ENCODE measurements at regions not wholly inside any gene's neighbourhood (a gene's known extent, or its start where the extent isn't known, plus 50 kb on each side); places are given as distances from the start of the nearest gene placed in this dataset.
"Not testable (repeated sequence)": the region's sequence is repeated elsewhere in the genome, so short reads cannot be mapped to it uniquely, and the experiment has no call there.

DNA sequence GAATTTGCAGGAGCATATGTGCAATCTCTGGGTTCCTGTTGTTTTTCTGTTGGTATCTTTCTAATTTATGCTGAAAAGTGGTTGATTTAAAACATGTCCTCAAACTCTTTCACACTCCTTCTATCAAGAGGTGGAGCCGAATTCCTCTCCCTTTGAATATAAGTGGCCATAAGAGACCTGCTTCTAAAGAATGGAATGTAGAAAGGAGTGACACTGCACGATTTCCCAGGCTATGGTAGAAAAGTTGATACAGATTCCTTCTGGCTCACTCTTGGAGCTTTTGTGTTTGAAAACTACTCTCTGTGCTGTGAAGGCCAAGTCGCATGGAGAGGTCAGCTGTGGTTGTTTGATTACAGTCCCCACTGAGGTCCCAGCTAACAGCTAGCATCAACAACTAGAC is 613.2 kb downstream of the ETNK1 start:
- DNase-seq (ENCODE audit: low read depth): no peak

DNA sequence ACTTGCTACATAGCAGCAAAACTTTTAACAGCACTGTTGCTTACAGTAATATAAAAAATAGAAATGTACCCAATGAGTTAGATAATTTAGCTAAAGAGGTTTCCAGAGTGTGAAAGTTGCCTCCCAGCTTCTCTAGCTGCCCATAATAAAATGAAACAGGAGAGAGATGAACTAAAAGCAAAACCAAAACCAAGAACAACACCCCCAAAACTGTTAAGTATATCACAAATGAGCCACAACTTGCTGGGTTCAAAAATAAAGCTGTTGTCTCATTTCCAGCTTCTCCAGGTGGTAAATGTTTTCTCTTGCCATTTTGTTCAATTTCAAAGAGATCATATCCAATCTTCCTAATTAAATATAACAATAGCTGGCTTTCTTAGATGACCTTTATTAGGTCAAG is 614.0 kb downstream of the ETNK1 start:
- DNase-seq (ENCODE audit: low read depth): no peak

DNA sequence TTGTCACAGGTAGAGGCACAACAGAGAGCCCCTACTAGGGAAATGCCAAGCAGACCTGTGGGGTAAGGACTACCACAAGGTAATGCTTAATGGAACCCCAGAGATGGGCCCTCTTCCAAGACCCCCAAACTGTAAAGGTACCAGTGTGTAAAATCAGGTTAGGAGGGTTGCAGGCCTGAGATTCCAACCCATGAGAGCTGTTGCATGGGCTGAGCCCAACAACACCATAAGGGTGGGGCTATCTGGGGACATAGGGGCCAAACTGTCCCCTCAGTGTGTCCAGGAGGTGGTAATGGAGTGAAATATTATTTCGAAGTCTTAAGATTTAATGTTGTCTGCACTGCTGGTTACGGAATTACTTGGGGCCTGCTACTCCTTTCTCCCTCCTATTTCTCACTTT is 620.2 kb downstream of the ETNK1 start:
- DNase-seq (ENCODE audit: low read depth): no peak

DNA sequence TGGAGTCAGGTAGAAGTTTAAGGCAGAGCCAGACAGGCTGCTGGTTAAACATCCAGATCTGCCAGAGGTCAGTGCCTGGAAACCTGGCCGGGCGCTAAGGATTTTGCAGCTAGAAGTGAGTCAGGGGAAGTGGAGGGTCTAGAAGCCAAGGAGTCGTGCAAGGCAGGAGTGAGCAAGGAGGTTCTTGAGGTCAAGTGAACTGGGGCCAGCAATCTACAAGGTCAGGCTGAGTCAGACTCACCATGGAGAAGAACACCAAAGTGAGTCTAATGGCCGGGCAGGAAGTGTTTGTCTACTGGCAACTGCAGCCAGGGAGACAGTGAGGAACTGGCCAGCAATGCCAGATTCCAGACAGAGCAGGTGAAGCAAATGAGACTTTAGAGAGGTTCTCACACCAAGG is 628.2 kb downstream of the ETNK1 start:
- no peak for DNase-seq (ENCODE audit: low read depth)

DNA sequence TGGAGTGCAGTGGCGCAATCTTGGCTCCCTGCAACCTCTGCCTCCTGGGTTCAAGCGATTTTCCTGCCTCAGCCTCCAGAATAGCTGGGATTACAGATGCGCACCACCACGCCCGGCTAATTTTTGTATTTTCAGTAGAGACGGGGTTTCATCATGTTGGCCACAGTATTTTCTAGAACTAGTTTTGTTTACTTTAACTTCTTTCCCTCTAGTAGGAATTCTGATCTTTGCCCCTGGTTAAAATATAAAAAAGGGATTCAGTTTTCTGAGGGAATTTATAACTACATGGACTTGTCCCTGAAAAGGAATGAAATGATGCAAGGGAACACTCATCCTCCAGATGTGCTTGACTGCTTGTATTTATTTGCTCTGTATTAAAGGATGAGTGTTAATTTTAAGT is 628.9 kb downstream of the ETNK1 start:
- DNase-seq (ENCODE audit: low read depth): not testable (repeated sequence)

DNA sequence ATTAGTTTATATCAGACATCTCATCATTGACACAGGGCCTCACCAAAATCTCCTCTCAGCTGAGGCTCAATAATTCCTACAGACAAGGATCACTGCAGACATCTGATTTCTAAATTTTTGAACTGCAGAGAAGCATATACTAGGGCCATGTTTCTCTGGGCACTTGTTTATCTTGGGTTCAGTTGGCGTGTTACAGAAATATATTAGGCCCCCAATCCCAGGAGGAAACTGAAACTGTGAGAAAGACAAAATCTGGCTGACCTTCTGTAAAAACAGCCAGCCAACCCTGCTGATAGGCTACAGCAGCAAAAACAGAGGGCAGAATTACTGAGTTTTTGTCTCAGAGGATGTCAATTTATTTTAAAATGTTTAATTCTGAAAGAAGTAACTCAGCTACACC is 634.6 kb downstream of the ETNK1 start:
- no peak for DNase-seq (ENCODE audit: low read depth)

DNA sequence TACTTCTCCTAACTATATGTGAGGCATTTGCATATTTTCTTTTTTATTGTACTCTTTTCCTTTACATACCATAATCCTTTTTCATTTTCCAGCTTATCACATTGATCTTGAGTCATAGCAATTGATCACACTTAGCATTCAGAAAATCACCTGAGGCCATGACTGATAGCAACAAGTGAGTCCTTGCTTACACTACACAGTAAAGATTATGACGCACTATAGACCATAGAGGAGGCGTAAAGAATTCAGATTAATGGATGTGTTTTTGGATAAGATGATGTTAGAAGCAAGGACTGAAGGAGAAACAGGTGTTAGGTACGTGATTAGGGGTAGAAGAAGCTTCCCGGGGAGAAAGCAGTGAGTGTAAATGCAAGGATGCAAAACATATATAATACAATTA is 637.7 kb downstream of the ETNK1 start:
- DNase-seq (ENCODE audit: low read depth): no peak

DNA sequence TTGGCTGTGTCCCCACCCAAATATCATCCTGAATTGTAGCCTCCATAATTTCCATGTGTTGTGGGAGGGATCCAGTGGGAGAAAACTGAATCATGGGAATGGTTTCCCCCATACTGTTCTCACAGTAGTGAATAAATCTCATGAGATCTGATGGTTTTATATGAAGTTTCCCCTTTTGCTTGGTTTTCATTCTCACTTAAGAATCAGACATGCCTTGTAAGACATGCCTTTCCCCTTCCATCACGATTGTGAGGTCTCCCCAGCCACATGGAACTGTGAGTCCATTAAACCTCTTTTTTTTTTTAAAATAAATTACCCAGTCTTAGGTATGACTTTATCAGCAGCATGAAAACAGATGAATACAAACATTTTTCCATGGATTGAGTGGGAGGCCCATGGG is 652.9 kb downstream of the ETNK1 start:
- no peak for DNase-seq (ENCODE audit: low read depth)

DNA sequence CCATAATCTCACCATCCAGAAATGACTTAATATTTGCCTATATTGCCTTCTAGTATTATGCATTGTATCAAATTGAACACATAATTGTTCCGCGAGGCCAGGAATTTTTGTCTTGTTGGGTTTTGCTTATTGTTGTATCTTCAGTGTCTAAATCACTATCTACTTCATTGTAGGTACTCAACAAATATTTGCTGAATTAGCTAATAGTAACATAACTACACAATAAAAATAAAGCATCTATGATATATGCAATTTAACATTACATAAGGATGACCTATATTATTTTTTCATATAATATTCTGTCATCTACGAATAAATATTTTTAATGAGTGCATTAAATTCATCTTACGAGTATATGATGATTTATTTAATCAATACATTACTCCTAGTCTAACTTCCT is 656.3 kb downstream of the ETNK1 start:
- no peak for DNase-seq (ENCODE audit: low read depth)

DNA sequence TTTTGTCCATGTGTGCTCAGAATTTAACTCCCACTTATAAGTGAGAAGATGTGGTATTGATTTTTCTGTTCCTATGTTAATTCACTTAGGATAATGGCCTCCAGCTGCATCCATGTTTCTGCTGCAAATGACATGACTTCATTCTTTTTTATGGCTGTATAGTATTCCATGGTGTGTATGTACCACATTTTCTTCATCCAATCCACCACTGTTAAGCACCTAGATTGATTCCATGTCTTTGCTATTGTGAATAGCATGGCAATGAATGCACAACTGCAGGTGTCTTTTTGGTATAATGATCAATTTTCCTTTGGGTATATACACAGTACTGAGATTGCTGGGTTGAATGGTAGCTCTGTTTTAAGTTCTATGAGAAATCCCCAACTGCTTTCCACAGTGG is 657.7 kb downstream of the ETNK1 start:
- DNase-seq (ENCODE audit: low read depth): no peak

DNA sequence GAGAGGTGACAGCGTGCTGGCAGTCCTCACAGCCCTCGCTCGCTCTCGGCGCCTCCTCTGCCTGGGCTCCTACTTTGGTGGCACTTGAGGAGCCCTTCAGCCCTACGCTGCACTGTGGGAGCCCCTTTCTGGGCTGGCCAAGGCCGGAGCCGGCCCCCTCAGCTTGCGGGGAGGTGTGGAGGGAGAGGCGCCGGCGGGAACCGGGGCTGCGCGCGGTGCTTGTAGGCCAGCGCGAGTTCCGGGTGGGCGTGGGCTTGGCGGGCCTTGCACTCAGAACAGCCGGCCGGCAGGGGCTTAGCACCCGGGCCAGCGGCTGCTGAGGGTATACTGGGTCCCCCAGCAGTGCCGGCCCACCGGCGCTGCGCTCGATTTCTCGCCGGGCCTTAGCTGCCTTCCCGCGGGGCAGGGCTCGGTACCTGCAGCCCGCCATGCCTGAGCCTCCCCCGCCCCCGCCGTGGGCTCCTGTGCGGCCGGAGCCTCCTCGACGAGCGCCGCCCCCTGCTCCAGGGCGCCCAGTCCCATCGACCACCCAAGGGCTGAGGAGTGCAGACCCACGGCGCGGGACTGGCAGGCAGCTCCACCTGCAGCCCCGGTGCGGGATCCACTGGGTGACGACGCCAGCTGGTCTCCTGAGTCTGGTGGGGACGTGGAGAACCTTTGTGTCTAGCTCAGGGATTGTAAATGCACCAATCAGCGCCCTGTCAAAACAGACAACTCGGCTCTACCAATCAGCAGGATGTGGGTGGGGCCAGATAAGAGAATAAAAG is 661.0 kb downstream of the ETNK1 start:
- not testable (repeated sequence) for DNase-seq (ENCODE audit: low read depth)

DNA sequence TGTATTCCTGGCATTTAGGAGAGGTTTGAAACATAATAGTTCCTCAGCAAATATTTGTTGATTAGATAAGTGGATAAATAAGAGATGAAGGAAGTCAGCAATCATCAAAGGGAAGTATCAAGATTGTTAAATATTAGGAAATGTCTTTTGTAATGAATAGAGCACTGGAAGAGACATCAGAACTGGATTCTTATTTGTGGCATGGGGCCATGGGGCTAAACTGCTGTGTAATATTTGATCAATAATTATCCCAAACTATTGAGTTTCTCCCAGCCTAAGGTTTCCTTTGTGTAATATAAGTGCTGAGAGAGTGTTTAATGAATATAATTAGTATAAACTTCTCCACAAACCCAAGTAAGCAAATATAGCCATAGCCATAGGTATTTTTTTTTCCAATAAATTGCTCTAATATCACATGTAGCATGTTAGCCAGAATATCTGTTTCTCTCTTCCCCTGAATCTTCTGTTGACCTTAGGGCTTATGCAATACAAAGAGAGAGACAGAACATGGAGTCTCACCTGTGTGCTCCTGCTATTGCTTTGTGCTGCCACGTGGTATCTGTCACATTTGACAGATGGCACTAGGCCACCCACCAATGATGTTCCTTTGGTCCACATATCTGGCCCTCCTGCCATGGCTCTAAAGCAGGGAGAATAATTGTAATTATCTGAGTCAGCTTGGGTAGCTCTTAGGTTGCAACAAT is 658.7 kb downstream of the SOX5 start:
- no peak for DNase-seq (ENCODE audit: low read depth)

DNA sequence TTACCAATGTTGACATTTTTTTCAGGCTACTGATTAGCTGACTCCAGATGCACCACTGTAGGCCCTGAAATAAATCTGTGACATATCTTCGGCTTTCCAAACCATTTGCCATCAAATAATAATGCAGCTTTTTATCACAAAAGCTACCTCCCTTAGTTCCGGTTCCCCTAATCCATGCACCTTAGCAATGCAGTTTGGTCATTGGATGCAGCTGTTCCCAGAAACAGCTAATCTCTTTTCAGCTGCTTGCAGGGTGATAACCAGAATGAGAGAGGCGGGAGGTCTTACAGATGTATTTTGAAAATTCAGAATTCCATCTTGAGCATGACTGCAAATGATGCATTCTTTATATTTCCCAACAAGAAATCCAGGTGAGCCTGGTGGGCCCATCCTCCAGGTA is 646.2 kb downstream of the SOX5 start:
- DNase-seq (ENCODE audit: low read depth): no peak

DNA sequence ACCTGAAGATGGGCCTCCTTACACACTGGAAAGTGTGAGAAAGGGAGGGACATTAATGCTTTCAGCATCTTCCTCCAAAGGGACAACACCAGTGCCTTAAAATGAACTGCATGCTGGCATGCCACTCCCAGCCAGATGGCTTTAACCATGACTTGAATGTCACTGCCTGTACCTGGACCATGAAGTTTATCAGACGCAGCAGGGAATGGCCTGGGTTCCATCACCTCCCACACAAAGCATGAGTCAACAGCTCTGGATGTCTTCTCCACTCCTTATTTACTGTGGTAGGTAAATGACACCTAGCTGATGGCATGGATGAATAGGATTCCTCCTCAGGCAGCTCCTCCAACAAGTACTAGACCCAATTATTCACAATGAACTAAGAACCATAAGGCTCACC is 645.6 kb downstream of the SOX5 start:
- no peak for DNase-seq (ENCODE audit: low read depth)

DNA sequence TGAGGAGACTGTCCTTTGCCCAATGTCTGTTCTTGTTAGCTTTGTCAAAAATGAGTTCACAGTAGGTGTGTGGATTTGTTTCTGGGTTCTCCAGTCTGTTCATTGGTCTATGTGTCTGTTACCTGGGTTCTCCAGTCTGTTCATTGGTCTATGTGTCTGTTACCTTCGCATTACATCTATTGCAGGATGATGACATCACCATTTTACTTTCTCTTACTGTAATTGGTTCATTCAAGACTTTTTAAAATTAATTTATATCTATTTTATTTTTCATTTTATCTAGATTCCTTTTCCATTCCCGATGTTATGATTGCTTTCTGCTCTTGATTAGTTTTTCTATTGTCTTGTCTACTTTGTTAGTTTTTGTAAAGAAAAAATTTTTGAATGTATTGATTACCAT is 615.5 kb downstream of the SOX5 start:
- no peak for DNase-seq (ENCODE audit: low read depth)

DNA sequence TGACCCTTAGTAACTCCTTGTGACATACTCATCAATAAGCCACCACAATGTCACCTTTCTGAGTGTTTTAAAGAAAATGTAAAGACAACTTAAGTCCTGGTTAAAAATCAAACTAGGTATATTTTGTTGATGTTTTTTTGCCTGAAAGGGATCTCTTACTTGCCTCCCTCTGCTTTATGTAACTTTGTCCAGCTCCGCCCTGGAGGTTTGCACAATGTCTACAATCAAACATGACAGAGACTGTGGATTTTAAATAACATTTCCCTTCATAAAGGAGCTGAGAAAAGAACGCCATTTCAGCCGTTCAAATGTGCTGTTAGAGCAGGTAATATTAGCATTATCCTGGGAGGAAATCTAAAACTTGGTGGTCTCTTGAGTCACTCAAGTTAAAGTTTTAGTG is 613.9 kb downstream of the SOX5 start:
- DNase-seq (ENCODE audit: low read depth): no peak

DNA sequence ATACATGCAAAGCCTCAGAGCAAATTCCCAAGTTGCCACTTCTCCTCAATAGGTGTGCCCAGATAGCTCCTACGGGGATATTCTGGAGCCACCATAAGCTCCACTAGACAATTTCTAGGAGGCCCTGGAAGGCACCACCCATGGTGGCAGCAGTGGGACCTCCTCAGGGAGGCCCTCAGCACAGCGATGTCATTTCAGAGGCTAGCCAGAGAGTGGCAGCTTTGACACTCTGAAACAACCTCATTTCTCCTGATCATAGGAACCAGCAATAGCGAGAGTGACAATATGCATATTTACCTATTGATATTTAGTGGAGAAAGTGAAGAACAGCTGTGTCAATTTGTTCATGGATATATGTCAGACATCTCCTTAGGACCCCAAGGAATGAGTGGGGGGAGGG is 612.3 kb downstream of the SOX5 start:
- DNase-seq (ENCODE audit: low read depth): no peak

DNA sequence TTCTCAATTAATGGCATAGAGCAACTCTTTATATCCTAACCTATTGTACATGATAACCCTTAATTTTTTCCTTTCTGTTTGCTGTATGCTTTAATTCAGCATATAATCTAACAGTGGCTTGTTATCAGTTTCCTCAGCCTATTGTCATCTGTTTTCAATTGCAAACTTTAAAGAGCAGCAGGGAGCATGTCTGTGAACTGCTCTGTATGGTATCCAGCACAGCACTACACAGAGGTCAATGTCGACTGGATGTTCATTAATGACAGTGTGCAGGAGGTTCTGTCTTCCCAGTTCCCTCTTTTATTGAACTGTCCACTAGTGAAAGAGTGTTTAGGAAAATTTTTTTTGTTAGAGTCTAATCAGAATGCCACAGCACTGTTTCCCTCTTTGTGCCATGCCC is 609.1 kb downstream of the SOX5 start:
- DNase-seq (ENCODE audit: low read depth): no peak

DNA sequence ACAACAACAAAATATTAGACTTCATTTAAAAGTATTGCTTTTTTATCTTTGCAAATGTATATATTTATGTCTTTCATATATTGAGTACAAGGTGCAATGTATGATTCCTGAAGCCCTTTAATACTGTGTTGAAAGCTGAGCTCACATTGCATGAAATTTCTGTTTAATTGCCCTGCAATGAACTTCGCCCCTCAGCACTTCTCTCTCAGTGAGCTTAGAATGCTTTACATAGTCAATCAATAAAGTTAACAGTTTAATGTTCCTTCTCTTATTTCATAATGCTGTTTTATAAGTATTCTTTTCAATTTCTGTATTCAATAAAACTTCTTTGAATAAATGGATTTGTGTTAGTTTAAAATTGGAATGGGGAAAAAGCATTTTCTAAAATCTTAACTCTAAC is 607.1 kb downstream of the SOX5 start:
- DNase-seq (ENCODE audit: low read depth): no peak

DNA sequence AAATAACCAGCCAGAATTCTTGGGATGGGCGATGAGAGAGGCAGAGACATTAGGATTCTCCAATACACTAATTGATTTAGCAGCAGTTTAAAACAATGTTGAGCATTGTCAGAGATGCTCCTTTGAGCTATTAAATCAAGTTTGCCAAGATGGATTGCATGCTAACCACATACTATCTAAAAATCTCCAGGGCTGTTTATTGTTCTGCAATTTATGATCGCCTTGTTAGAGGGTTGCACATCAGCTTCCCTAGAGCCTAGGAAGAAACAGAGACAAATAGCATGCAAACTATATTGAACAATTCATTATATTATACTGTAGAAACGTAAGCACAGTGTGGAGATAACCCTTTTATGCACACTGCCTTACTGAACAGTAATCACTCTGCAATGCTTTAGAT is 599.9 kb downstream of the SOX5 start:
- DNase-seq (ENCODE audit: low read depth): no peak

DNA sequence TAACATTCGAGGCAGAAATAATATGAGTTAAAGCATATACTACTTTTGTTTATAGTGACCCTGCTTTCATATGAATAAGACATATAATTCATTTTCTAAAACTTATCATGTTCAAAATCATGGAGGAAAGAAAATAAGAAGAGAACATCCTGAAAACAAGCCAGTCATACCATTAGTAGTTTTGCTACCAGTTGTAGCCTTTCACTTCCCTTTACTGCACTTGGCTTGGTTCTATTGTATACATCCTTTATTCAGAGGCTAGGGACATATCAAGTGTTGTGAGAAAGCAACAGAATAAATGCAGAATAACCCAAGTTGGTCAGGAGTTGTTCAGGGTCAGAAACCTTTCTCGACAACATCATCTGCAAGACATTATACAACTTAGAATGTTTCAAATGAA is 598.7 kb downstream of the SOX5 start:
- DNase-seq (ENCODE audit: low read depth): no peak

DNA sequence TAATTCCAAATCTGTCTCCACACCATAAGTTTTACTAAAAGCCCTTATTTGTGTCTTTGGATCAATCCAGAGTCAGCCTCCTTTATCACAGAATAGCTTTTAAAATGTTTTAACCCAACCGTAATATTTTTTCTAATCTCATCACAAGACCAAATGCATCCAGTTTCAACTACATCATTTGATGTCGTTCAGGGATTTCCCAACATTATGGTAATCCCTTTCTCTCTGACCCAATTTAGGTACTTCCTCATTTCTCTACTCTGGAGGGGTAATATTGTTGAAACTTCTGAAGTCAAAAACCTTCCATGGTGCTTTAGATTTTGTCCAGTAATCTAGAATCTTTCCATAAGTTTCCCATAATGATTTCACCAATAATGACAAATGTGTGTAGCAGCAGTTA is 596.8 kb downstream of the SOX5 start:
- DNase-seq (ENCODE audit: low read depth): no peak

DNA sequence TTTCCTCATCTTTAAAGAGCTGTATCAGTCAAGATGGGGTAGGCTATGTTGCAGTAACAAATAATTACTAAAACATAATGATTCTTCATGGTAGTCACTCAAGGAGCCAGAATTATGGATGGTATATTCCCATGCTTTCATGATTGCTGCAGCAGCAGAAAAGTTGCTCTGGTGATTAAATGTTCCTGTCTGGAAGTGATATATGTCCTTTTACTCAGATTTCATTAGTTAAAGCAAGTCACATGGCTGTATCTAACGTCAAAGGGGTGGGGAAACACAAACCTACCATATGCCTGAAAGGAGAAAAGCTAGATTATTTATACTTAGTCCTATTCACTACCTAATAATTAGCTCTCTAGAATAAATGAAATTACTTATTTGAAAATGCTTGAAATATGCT is 594.7 kb downstream of the SOX5 start:
- DNase-seq (ENCODE audit: low read depth): no peak

Measured in myocyte (in vitro differentiated cells).